ENCODE measurements at regions not wholly inside any gene's neighbourhood (a gene's known extent, or its start where the extent isn't known, plus 50 kb on each side); places are given as distances from the start of the nearest gene placed in this dataset.
A peak's percentile ranks its signal among the peaks of the same experiment; 100 is the strongest.

DNA sequence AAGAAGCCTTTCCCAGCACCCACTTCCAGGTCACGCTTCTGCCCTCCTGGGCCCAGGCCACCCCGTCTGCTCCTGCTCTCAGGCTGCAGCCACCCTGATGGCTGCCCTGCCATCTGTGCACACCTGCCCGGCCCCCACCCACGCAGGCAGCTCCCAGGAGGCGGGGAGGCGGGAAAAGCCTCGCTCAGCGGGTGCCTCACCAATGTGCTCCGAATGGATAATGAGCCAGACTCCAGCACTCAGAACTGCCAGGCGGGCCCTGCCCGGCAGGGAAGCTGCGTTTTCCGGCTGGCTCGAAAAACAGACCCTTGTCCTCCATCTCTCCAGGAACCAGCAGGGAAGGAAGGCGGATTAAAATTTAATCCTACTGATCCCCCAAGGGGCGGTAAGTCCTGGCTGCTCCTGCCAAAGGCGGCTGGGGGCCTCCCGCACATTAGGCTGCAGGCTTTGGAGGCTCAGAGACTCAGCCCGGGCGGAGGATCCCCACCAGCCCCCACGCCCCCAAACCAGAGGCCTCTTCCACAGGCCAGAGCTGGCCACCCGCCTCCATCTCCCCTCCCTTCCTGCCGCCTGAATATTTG lies 104.0 kb downstream of the NCOR2 start:
- H3K27ac ChIP-seq (ENCODE audit: low read depth, low read length): peak overlapping the region; percentile 43

DNA sequence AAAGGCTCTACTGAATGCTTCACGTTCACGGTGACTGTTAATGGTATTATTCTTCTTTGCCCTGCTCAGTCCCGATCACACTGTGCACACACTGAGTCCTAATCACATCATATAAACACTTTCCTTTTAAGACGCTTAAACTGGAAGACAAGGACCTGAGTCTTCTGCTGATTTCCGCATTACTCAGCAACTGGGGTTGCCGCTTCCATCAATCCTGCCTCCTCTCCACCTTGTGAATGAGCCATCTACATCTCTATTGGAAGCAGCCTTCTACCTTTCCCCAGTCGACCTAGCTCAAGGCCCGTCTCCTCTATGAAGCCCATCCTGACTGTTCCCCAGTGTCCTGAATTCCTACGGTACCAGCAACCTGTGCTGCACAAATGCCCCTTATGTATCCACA lies 104.7 kb downstream of the NCOR2 start:
- no peaks in the 10 kb centered on the region for H3K27me3 ChIP-seq (ENCODE audit: control insufficient read depth, insufficient read depth, low read length)
- H3K4me1 ChIP-seq (ENCODE audit: control insufficient read depth, insufficient read depth, low read length): peaks cover 24% of the 10 kb centered on the region
- H3K27ac ChIP-seq (ENCODE audit: low read depth, low read length): peak overlapping the region; percentile 43
- H3K9ac ChIP-seq (ENCODE audit: low read length): no peak overlapping the region
- H3K4me3 ChIP-seq (ENCODE audit: low read length): no peak overlapping the region
- H3K36me3 ChIP-seq (ENCODE audit: control insufficient read depth, insufficient read depth, low read length): peaks cover 30% of the 10 kb centered on the region

More for the DNA sequence above, 104.0 kb downstream of the NCOR2 start:
- Histone ChIP-seq H3K4me3 (ENCODE audit: low read length) (no peak overlapping the region), H3K27me3 (ENCODE audit: control insufficient read depth, insufficient read depth, low read length) (no peaks in the 10 kb centered on the region), H3K4me1 (ENCODE audit: control insufficient read depth, insufficient read depth, low read length) (peaks cover 18% of the 10 kb centered on the region), H3K36me3 (ENCODE audit: control insufficient read depth, insufficient read depth, low read length) (peaks cover 30% of the 10 kb centered on the region), H3K9ac (ENCODE audit: low read length) (no peak overlapping the region)

DNA sequence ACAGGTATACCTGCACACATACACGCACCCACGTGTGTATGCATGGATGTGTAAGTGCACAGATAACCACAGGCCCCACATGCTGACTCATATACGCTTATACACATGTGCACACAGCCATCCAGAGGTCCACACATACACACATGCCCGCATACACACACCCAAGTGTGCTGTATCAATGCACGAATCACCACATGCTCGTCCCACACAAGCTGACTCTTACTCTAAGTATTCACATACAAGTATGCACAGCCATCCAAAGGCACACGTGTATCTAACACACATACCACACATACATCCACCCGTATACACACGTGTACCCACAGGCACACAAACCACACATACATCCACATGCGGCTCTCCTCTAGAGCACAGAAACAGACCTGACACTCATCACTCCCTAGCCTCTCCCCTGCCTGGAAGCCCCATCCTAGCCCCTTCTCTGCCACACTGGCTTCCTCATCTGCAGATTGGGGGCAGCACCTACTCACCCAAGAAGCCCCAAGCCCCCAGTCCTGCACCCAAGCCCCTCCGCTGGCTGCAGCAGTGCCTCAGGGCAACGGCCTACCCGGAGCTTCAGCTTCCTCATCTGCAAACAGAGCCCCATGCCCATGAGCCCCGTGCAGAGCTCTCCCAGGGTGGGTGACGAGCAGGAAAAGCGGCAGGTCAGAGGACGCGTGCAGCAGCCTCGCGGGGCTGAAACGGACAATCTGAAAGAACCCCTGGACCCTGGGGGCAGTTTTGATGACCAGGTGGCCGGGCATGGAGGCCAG lies 105.4 kb downstream of the NCOR2 start:
- H3K4me3 ChIP-seq (ENCODE audit: low read length): no peak overlapping the region
- H3K27ac ChIP-seq (ENCODE audit: low read depth, low read length): peak overlapping the region; percentile 23
- peaks cover 30% of the 10 kb centered on the region for H3K36me3 ChIP-seq (ENCODE audit: control insufficient read depth, insufficient read depth, low read length)
- peaks cover 24% of the 10 kb centered on the region for H3K4me1 ChIP-seq (ENCODE audit: control insufficient read depth, insufficient read depth, low read length)
- H3K9ac ChIP-seq (ENCODE audit: low read length): no peak overlapping the region
- no peaks in the 10 kb centered on the region for H3K27me3 ChIP-seq (ENCODE audit: control insufficient read depth, insufficient read depth, low read length)

DNA sequence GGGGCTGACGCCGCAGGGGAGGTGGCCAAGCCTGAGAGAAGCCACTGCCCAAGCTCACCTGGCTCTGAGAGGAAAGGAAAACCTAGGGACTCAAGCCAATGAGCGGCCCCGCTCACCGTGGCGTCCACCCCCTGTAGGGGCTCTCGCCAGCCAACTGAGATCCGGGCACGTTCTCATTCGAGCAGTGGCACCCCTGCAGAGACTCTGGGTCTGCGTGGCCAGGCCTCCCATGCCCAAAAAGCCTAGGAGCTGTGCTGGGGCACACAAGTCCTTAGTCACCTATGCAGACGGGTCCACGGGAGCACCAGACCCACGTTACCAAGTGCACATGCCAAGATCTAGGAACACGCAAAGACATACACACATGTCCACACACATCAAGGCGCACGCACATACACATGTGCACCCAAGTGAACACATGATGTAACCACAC lies 106.2 kb downstream of the NCOR2 start:
- Histone ChIP-seq H3K9ac (ENCODE audit: low read length) (no peak overlapping the region), H3K4me3 (ENCODE audit: low read length) (no peak overlapping the region), H3K27ac (ENCODE audit: low read depth, low read length) (no peak overlapping the region), H3K4me1 (ENCODE audit: control insufficient read depth, insufficient read depth, low read length) (peaks cover 28% of the 10 kb centered on the region), H3K36me3 (ENCODE audit: control insufficient read depth, insufficient read depth, low read length) (peaks cover 30% of the 10 kb centered on the region), H3K27me3 (ENCODE audit: control insufficient read depth, insufficient read depth, low read length) (no peaks in the 10 kb centered on the region)

DNA sequence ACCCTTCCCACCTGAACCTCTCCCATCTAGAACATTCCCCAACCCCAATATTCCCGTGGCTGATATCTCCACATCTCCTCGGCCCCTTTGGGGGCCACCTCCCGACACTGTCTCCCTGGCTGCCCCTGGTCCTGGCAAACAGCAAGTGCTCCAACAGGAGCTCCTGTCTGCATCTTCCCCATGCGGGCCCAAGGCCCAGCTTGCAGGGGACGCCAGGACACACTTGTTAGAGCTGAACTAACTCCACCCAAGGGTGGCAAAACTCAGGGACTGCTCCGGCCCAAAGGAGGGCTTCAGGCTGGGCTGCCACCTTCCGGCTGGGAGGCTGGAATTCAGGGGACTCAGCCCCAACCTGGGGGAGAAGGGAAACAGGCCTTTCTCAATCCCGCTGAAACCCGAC lies 106.6 kb downstream of the NCOR2 start:
- Histone ChIP-seq H3K27ac (ENCODE audit: low read depth, low read length) (no peak overlapping the region), H3K36me3 (ENCODE audit: control insufficient read depth, insufficient read depth, low read length) (peaks cover 28% of the 10 kb centered on the region)

DNA sequence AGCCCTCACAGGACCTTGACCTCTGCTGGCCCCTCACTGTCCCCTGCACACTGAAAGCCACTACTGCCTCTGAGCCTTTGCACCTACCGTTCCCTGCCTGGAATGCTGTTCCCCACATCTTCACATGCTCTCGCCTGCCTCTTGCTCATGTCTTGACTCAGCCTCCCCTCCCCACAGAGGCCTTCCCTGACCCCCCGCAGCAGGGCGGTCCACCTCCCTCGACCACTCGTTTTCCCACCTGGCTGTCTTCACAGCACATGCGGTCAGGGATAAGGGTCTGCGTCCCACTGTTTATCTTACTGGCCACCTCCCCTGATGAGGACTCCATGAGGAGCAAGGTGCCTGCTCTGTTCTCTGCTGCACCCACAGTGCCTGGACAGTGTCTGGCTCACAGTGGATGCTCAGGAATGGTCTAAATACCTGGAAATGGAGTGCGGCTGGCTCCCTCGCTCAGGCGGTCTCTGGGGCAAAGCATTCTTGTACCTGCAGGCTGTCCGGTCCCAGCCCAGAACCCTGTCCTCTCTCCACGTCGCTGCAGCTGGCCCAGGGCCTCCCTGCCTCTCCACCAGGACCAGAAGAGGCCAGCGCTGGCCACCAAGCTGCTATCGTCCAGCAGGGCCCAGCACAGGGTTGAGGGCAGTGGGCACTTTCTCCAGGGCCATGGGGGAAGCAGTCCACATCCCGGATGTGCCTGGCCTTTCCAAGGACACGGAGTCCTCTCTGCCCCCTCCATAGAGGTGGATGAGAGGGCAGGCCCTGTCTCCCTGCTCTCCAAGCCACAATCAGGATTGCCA lies 107.4 kb downstream of the NCOR2 start:
- H3K9ac ChIP-seq (ENCODE audit: low read length): no peak overlapping the region
- H3K36me3 ChIP-seq (ENCODE audit: control insufficient read depth, insufficient read depth, low read length): peaks cover 21% of the 10 kb centered on the region
- H3K27me3 ChIP-seq (ENCODE audit: control insufficient read depth, insufficient read depth, low read length): no peaks in the 10 kb centered on the region
- peaks cover 34% of the 10 kb centered on the region for H3K4me1 ChIP-seq (ENCODE audit: control insufficient read depth, insufficient read depth, low read length)
- peak overlapping the region; percentile 7 for H3K27ac ChIP-seq (ENCODE audit: low read depth, low read length)
- H3K4me3 ChIP-seq (ENCODE audit: low read length): no peak overlapping the region

More for the DNA sequence above, 106.6 kb downstream of the NCOR2 start:
- no peak overlapping the region for H3K9ac ChIP-seq (ENCODE audit: low read length)
- H3K4me1 ChIP-seq (ENCODE audit: control insufficient read depth, insufficient read depth, low read length): peaks cover 30% of the 10 kb centered on the region
- H3K4me3 ChIP-seq (ENCODE audit: low read length): no peak overlapping the region
- H3K27me3 ChIP-seq (ENCODE audit: control insufficient read depth, insufficient read depth, low read length): no peaks in the 10 kb centered on the region

DNA sequence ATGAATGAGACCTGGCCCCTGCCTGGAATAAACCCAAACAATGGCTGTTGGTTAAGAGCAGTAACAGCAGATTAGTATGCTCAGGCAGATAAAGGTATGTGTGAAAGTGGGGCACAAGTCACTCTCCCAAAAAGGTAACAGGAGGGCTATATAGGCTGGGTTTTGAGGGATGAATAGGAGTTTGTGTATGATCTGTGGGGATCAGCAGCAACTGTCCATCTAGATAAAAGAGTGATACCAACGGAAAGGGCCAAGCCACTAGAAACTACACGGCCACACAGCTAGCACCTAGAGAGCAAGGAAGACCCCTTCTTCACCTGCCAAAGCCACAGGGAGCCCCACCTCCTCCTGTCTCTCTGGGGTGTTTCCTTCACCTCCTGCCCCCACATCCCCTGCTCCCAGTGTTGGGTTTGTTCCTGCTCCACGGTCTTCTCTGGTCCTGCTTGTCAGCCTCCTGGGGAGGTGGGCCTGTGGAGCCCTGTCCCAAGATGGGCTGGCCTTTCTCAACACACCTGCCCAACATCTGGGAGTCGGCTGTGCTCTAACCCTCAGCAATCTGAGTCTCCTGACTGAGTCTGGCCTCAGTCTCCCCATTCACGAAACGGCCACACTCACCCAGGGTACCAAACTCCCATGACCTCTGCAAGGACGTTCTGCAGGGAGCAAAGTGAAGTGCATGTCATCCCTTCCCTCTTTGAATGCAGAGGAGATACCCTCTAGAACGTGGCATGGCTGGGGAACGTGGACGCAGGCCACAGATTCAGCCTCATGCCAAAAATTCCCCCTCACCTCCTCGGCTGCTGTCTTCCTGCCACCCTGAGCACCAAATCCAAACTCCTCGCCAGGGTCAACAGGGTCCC lies 108.2 kb downstream of the NCOR2 start:
- Histone ChIP-seq H3K27ac (ENCODE audit: low read depth, low read length) (peak overlapping the region; percentile 92), H3K27me3 (ENCODE audit: control insufficient read depth, insufficient read depth, low read length) (no peaks in the 10 kb centered on the region), H3K4me3 (ENCODE audit: low read length) (no peak overlapping the region), H3K4me1 (ENCODE audit: control insufficient read depth, insufficient read depth, low read length) (peaks cover 40% of the 10 kb centered on the region), H3K9ac (ENCODE audit: low read length) (no peak overlapping the region), H3K36me3 (ENCODE audit: control insufficient read depth, insufficient read depth, low read length) (peaks cover 15% of the 10 kb centered on the region)

DNA sequence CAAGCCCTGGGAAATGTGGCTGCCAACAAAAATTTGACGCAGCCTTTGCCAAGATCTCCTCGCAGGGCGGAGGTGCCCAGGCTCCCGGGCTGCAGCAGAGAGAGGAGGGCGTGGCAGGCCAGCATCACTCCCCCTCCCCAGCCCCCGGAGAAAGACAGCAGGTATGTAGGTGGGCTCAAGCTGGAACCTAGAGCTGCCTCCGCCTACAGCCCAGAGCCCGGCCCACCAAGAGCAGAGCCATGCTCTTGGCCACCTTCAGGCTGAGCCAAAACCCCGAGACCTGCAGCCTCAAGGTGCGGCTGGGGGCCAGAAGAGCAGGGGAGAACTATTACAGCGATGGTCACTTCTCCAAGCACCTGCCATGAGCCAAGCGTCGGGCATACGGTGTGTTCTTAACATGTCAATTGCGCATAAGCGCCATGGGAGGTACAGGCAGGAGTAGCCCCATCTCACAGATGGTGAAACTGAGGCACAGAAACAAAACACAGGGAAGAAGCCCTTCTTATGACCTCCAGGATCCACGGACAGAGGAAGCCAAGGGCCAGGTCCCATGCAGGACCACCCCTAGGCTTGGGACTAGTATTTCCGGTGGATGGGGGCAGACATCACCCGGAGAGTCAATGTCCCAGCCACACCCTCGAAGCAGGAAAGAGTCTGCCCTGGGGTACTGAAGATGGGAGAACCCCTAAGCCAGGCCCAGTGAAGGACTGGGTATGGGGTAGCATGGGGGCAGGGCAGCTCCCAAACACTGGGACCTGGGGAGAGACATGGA lies 109.0 kb downstream of the NCOR2 start:
- Histone ChIP-seq H3K9ac (ENCODE audit: low read length) (no peak overlapping the region), H3K4me3 (ENCODE audit: low read length) (no peak overlapping the region), H3K27ac (ENCODE audit: low read depth, low read length) (peak overlapping the region; percentile 92), H3K36me3 (ENCODE audit: control insufficient read depth, insufficient read depth, low read length) (peaks cover 15% of the 10 kb centered on the region), H3K4me1 (ENCODE audit: control insufficient read depth, insufficient read depth, low read length) (peaks cover 45% of the 10 kb centered on the region), H3K27me3 (ENCODE audit: control insufficient read depth, insufficient read depth, low read length) (no peaks in the 10 kb centered on the region)

DNA sequence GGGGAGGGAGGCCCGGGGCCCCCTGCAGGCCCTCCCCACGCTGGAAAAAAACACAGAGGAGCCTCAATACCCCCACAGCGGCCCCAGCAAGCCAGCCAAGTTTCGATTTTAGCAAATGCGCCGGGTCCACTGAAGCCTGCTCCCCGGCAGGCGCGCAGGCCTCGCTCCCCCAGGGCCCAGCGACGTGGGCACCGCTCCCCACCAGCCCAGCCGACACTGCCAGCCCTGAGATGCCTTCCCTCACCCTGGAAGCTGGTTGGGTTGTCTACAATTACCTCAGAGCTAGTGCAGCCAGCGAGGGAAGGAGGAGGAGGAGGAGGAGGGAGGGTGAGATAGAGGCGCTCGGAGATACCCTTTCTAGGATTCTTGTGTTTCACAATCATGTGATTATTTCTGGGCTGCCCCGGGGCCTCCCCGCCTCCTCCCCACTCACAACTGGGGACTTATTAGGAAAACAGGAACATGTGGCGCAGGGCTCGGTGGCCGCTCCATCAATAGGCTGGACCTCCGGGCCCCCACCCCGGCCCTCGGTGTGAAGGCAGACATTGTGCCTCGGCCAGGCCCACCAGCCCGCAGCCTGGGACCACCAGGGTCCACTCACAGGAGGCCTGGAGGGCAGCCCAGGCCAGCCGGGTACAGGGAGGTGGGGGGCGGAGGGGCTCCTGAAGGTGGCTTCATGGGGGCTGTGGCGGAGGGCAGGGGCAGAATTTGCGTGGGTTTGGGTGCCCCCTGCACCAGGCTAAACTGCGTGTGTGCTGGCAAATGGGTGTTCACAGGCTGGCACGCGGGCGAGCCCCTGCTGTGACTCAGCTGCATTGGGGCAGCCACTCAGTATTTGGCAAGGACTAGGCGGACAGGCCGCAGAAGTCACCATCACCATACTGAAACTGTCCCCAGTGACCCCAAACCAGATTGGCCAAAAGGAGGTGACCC lies 109.9 kb downstream of the NCOR2 start:
- peak overlapping the region; percentile 56 for H3K4me3 ChIP-seq (ENCODE audit: low read length)
- H3K36me3 ChIP-seq (ENCODE audit: control insufficient read depth, insufficient read depth, low read length): peaks cover 15% of the 10 kb centered on the region
- no peaks in the 10 kb centered on the region for H3K27me3 ChIP-seq (ENCODE audit: control insufficient read depth, insufficient read depth, low read length)
- peak overlapping the region; percentile 3 for H3K9ac ChIP-seq (ENCODE audit: low read length)
- peak overlapping the region; percentile 92 for H3K27ac ChIP-seq (ENCODE audit: low read depth, low read length)
- H3K4me1 ChIP-seq (ENCODE audit: control insufficient read depth, insufficient read depth, low read length): peaks cover 43% of the 10 kb centered on the region

DNA sequence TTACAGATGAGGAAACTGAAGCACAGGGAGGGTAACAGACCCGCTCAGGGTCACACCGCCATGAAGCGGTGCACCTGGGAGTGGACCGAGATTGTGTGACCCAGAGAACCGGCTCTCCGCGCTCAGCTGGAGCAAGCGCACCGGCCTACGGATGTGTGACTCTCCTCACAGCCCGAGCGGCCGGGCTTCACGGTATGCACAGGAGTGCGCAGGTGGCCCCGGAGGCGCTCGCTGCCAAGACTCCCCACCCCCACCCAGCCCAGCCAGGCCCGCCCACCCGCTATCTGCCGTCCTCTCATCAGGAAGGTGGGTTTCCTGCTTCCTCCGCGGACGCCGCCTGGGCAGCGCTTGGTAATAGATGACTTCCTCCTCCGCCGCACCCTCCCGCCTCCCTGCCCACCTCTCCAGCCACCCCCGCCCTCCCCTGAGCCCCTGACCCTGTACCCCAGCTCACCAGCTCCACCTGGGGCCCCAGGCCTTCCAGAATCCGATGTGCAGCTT lies 110.7 kb downstream of the NCOR2 start:
- Histone ChIP-seq H3K27ac (ENCODE audit: low read depth, low read length) (peak overlapping the region; percentile 92), H3K27me3 (ENCODE audit: control insufficient read depth, insufficient read depth, low read length) (no peaks in the 10 kb centered on the region), H3K4me1 (ENCODE audit: control insufficient read depth, insufficient read depth, low read length) (peaks cover 41% of the 10 kb centered on the region), H3K36me3 (ENCODE audit: control insufficient read depth, insufficient read depth, low read length) (peaks cover 19% of the 10 kb centered on the region), H3K4me3 (ENCODE audit: low read length) (peak overlapping the region; percentile 56), H3K9ac (ENCODE audit: low read length) (no peak overlapping the region)

All from rectal smooth muscle tissue (tissue), 1 donor.